IPS-18a (cell line): ENCODE measurements at regions not wholly inside any gene's neighbourhood (a gene's known extent, or its start where the extent isn't known, plus 50 kb on each side); places are given as distances from the start of the nearest gene placed in this dataset.
"Not testable (repeated sequence)": the region's sequence is repeated elsewhere in the genome, so short reads cannot be mapped to it uniquely, and the experiment has no call there.

Experiments
- H3K27ac ChIP-seq: one replicate; pipeline ENCODE4 v1.5.1; 2013; ENCODE audit warnings: low read length
- H3K27me3 ChIP-seq: one replicate; pipeline ENCODE4 v1.6.1; 2013; ENCODE audit warnings: mild to moderate bottlenecking, low read length; ENCODE audit not compliant: control insufficient read depth, insufficient read depth
- H3K36me3 ChIP-seq: one replicate; pipeline ENCODE4 v1.6.1; 2013; ENCODE audit warnings: low read depth, low read length; ENCODE audit not compliant: control insufficient read depth
- H3K4me1 ChIP-seq: one replicate; pipeline ENCODE4 v1.6.1; 2013; ENCODE audit warnings: low read depth, low read length; ENCODE audit not compliant: control insufficient read depth
- H3K4me3 ChIP-seq: one replicate; pipeline ENCODE4 v1.5.1; 2013; ENCODE audit warnings: low read length
- H3K9ac ChIP-seq: one replicate; pipeline ENCODE4 v1.6.1; 2013; ENCODE audit warnings: mild to moderate bottlenecking, low read length, moderate library complexity
- H3K9me3 ChIP-seq: one replicate; pipeline ENCODE4 v1.6.1; 2013; ENCODE audit warnings: low read depth, low read length; ENCODE audit not compliant: control insufficient read depth

DNA sequence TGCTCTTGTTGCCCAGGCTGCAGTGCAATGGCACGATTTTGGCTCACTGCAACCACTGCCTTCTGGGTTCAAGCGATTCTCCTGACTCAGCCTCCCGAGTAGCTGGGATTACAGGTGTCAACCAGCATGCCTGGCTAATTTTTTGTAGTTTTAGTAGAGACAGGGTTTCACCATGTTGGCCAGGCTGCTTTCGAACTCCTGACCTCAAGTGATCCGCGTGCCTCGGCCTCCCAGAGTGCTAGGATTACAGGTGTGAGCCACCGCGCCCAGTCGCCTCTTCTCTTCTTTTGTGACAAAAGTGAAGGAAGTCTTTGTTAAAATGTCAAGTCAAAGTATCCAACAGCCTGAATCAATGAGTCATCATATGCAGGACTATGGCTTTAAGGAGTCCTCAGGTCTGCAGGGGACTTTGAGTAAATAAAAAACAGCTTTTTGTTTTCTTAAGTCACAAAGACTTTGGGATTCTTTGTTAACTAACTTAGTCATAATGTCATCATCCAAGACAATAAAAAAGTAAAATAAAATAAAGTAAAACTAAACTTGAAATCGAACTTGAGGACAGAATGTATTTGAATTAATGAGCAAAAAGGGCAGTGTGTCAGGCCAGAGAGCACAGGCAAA is 1153.2 kb downstream of the SUCLG1 start:
- H3K4me3 ChIP-seq, result no peak overlapping the region
- H3K27ac ChIP-seq, result no peak overlapping the region
- no peaks in the 10 kb centered on the region for H3K27me3 ChIP-seq
- H3K9me3 ChIP-seq, result no peaks in the 10 kb centered on the region
- H3K36me3 ChIP-seq, result no peaks in the 10 kb centered on the region
- H3K4me1 ChIP-seq, result no peaks in the 10 kb centered on the region
- no peak overlapping the region for H3K9ac ChIP-seq

- Histone ChIP-seq H3K9me3 (no peaks in the 10 kb centered on the region), H3K4me1 (no peaks in the 10 kb centered on the region), H3K36me3 (no peaks in the 10 kb centered on the region), H3K4me3 (no peak overlapping the region), H3K9ac (no peak overlapping the region), H3K27ac (no peak overlapping the region), H3K27me3 (no peaks in the 10 kb centered on the region)
These were observed 1168.0 kb downstream of the SUCLG1 start for GRCh38 chr2:83291083-83291482.

DNA sequence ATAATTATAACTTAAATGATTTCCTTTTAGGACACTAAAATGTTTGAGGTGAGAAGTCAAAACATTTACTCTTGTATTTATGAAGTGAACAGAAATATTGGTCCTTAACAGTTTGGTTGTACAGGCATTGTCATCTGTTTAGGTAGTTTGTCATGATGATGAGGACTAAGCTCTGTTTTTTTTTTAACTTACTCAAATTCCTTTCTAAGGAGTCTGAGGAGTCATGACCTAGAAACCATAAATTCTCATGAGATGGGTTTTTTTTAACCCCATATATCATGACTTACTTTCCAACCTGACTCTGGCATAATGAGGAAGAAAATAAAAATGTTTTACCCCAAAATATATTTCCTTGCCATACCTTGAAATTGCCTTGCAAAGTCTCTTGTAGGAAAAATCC is 1176.2 kb downstream of the SUCLG1 start:
- Histone ChIP-seq H3K27me3 (no peaks in the 10 kb centered on the region), H3K27ac (no peak overlapping the region), H3K4me1 (no peaks in the 10 kb centered on the region), H3K9me3 (peaks cover 17% of the 10 kb centered on the region), H3K4me3 (no peak overlapping the region), H3K36me3 (no peaks in the 10 kb centered on the region), H3K9ac (no peak overlapping the region)

DNA sequence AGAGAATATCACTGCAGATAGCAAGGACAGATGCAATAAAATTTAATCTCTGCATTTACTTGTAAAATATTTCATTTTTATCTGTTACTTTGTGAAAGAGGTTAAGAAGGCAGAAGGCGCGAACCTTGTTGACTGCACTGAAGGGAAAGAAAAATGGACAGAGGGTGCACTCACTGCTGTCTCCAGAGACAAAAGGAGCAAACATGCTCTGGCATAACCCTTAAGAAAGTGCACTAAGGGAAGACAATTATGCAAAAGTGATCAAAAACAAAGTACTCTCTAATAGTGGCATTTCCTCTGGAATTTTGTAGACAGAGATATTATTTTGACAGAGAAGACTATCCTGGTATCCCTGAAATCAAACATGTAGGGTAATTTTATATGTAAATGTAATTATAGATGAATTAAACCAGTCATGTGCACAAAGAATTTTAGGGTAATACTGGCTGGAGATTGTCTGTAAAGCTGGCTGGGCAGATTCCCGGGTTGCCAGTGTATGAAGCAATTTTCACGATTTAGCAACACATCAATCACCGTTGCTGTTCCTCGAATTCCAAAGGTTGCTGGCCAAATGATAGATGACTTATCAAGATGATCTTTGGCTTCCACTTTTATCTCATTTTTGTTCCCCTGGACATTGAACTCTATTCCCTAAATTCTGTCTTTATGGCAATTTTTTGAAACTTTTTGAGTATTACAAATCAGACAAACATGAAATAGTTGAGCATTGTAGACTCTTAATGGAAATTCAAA is 1176.9 kb downstream of the SUCLG1 start:
- no peak overlapping the region for H3K9ac ChIP-seq

DNA sequence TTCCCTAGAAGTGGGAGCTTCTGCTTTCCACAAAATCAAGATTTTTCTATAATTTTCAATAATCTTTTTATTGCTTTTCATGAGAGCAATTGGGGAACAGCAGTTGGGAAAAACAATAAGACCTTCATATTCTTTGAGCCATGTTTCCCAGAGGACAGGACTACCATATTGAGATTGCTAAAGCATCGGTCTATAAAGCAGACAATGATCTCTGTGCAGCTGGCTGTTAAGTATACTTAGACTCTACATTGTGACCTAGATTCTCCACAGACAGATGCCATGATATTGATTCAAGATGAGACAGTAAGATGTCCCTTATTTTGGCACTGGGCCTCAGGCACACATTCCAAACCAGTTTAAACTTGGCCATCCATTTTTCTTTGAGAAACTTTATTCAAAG is 1178.7 kb downstream of the SUCLG1 start:
- peaks cover 17% of the 10 kb centered on the region for H3K9me3 ChIP-seq
- H3K9ac ChIP-seq, result no peak overlapping the region
- no peak overlapping the region for H3K4me3 ChIP-seq
- H3K27ac ChIP-seq, result no peak overlapping the region
- no peaks in the 10 kb centered on the region for H3K27me3 ChIP-seq
- no peaks in the 10 kb centered on the region for H3K36me3 ChIP-seq
- no peaks in the 10 kb centered on the region for H3K4me1 ChIP-seq

More for the DNA sequence above, 1176.9 kb downstream of the SUCLG1 start:
- Histone ChIP-seq H3K27me3 (no peaks in the 10 kb centered on the region), H3K36me3 (no peaks in the 10 kb centered on the region), H3K27ac (no peak overlapping the region), H3K4me3 (no peak overlapping the region), H3K9me3 (peaks cover 17% of the 10 kb centered on the region), H3K4me1 (no peaks in the 10 kb centered on the region)

DNA sequence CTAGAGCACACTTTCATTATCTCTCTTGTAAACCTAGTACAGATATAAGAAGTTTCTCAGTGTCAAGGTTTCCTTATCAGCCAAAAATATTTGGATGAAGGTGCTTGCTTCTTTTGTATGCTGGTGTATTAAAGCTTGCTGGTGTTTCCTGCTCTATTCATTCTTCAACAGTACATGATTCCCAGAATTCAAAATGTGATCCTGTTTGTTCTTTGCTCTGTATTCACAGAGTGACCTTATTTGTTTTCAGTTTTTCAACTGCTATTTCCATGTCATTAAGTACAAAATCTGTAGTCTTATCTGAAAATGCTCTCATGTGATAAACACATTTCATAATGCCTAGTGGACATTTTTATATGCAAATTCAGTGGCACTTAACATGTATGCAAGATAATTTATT is 1185.8 kb downstream of the SUCLG1 start:
- Histone ChIP-seq H3K4me3 (no peak overlapping the region), H3K9me3 (no peaks in the 10 kb centered on the region), H3K9ac (no peak overlapping the region), H3K4me1 (no peaks in the 10 kb centered on the region), H3K27me3 (no peaks in the 10 kb centered on the region), H3K27ac (no peak overlapping the region), H3K36me3 (no peaks in the 10 kb centered on the region)

DNA sequence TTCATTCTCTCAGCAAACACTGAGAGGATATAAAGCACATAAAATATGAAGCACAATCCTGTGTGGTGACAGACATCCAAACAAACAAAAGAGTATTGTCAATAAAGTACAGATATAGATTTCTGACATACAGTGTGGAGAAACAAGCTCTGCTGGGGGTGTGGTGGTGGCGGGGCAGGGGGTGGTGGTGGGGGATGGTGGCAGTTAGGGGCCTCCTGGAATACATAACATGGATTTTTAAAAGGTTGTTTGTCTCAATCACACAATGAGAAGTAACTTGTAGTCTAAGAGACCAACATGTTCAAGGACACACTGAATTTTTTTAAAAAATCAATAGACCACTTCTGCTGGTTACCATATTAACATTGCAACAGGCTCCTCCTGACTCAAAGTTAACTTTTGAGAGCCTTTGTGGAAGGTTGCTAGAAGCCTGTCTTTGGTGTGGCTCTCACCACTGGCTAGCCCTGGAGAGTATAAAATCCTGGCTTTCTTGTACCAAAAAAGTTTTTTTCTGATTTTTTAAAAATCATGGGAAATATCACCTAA is 1197.4 kb downstream of the SUCLG1 start:
- Histone ChIP-seq H3K9me3 (no peaks in the 10 kb centered on the region), H3K4me1 (no peaks in the 10 kb centered on the region), H3K4me3 (no peak overlapping the region)

DNA sequence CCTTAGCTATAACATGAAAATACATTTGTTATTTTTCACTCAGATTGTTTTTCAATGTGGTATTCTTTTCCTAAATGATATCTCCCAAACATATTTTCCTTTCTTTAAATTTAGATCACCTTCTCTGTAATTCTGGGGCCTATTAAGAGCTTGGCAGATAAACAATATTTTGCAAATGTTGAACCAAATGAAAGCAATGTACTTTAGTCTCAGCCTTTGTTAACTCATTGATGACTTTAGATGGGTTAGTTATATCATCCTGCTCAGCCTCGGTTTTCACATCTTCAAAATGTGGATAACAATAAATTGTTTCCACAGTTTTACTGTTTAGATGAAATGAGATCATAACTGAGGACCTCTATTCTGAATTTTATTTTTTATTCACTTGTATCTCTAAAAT is 1205.2 kb downstream of the SUCLG1 start:
- H3K36me3 ChIP-seq, result no peaks in the 10 kb centered on the region
- no peaks in the 10 kb centered on the region for H3K4me1 ChIP-seq
- H3K27me3 ChIP-seq, result no peaks in the 10 kb centered on the region
- H3K9me3 ChIP-seq, result no peaks in the 10 kb centered on the region
- H3K9ac ChIP-seq, result no peak overlapping the region
- no peak overlapping the region for H3K27ac ChIP-seq
- H3K4me3 ChIP-seq, result no peak overlapping the region

More for the DNA sequence above, 1197.4 kb downstream of the SUCLG1 start:
- H3K27ac ChIP-seq, result no peak overlapping the region
- no peaks in the 10 kb centered on the region for H3K36me3 ChIP-seq
- H3K27me3 ChIP-seq, result no peaks in the 10 kb centered on the region
- H3K9ac ChIP-seq, result no peak overlapping the region

GRCh38 chr2:83251321-83251872 is 1207.7 kb downstream of the SUCLG1 start:
- H3K9me3 ChIP-seq, result peaks cover 5% of the 10 kb centered on the region
- no peak overlapping the region for H3K27ac ChIP-seq
- H3K4me3 ChIP-seq, result no peak overlapping the region
- no peaks in the 10 kb centered on the region for H3K4me1 ChIP-seq
- H3K9ac ChIP-seq, result no peak overlapping the region
- no peaks in the 10 kb centered on the region for H3K27me3 ChIP-seq
- no peaks in the 10 kb centered on the region for H3K36me3 ChIP-seq

GRCh38 chr2:83245806-83246537 is 1213.1 kb downstream of the SUCLG1 start:
- H3K9ac ChIP-seq, H3K9me3 ChIP-seq, H3K4me3 ChIP-seq, H3K36me3 ChIP-seq, H3K27me3 ChIP-seq, H3K4me1 ChIP-seq, H3K27ac ChIP-seq: not testable (repeated sequence)

DNA sequence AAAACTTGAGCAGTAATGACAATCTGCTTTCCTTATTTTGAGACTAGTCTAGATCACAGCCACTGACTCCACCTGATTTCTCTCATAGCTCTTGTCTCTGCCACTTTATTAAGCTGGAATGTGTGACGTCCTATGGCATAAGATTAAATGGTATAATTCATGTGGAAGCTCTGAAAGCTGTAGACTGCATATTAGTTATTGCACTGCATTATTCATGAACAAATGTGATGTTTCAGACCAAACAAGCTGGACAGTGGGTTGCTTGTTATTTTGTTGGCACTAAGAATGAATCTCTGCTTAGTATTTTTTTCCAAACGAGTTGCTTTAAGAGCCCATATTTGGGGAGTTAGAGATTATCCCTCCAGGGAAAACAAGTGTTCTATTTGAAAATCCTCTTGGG is 1218.5 kb downstream of the SUCLG1 start:
- no peaks in the 10 kb centered on the region for H3K4me1 ChIP-seq
- H3K9ac ChIP-seq, result no peak overlapping the region
- no peak overlapping the region for H3K27ac ChIP-seq

More for the DNA sequence above, 1218.5 kb downstream of the SUCLG1 start:
- no peaks in the 10 kb centered on the region for H3K27me3 ChIP-seq
- H3K4me3 ChIP-seq, result no peak overlapping the region
- H3K9me3 ChIP-seq, result no peaks in the 10 kb centered on the region
- no peaks in the 10 kb centered on the region for H3K36me3 ChIP-seq
